GM18519 (cell line): ENCODE measurements at regions not wholly inside any gene's neighbourhood (a gene's known extent, or its start where the extent isn't known, plus 50 kb on each side); places are given as distances from the start of the nearest gene placed in this dataset.

Experiments used
- ATAC-seq: cut with Tn5 transposase; IDR thresholded peaks from one replicate; pipeline ENCODE4 v1.9.1; 2021; ENCODE audit warnings: mild to moderate bottlenecking, moderate library complexity; ENCODE audit not compliant: unreplicated experiment, low FRiP score

DNA sequence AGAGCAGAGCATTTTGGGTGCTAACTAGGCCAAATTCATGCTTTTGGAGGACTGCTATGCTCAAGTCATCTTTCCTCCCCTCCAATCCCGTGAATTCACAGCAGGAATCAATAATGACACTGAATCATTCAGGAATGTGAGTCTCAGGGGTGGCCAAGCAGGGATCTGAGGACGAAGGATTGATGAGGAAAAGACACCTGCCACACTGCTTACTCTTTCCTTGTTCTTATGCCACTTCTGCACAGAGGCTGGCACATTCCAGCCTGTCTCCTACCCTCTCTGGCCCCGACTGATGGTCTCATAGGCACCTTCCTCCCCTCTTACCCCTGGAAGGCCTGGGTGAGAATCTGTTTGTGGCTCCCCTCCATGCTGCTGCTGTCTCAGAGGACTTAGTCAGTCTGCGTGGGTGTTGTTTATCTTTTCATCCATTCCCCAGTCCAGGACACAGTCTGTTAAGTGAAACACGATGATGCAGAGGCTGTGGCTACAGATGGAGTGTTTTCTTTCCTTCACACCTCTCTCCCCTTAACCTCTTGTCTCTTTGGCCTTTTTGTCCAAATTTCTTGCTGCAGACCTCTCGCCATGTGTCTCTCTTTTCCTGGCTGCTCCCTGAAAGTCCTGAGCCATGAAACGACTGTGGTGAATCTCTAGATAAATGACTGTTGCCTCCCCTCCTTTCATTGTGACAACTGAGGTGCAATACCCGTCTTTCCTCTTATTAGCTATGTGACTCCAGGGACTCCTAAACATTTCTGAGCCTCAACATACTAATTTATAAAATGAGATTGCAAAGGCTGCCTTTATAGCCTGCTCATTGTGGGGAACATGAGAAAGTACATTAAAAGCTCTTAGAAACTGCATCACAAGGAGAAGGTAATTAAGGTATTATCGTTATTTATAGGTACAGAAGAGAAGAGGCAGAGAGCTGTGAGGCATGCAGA lies 86.9 kb downstream of the RDH14 start:
- no peak for ATAC-seq

DNA sequence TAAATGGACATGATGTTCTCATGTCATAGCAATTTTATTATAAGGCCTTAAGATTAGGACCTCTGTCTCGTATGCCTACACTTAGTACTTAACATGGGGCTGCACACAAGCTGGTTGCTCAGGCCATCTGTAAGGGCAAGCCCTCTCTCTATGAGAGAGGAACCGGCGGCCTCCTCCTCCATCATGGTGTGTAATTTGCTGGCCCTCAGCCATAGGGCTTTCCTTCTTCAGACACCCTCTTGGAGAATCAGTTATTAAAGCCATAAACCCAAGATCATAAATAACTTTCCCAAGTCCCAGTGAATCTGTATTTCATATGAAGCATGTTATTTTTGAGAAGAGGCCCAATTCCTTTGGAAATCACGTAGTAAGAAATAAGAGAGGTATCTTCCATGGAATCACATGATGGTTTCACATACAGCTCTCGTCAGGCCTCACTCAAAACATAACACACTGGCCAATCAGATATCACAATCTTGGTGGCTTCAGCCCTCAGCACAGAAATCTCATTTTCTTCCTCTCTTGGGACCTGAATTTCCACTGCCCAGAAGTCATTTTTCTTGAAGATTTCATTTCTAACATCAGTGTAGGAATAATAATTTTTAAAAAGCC lies 92.6 kb downstream of the RDH14 start:
- ATAC-seq: no peak

DNA sequence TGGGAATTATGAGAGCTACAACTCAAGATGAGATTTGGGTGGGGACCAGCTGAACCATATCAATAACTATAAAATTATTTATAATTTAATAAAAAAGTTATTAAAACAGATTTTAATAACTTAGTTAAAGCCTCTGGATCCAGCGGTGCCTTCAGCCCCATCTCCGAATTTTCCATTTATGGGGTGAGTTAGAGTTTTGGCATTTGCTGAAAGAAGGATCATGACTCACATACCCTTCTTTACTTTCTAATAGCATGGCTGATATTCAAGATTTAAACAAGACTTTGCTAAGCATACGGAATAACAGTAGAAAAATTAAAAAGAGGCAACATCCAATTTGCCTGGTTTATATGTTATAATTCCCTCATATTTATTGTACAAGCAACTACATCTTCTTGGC lies 94.5 kb downstream of the RDH14 start:
- ATAC-seq: no peak

DNA sequence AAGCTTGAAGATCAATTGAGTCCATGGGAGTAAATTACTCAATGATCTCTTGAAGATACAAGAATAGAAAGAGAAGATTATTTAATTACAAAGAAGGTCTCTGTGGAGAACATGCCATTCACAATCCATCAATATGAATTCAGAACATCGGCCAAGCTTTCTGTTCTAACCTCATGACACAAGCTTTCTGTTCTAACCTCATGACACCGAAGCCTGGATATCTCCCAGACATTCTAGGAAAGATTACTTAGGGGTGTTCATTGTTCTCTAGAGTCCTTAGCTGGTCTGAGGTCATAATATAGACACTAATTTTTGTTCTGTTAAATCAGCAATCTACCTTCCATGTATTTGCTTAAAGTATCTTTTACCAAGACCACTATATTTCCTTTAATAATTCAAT lies 95.5 kb downstream of the RDH14 start:
- no peak for ATAC-seq

DNA sequence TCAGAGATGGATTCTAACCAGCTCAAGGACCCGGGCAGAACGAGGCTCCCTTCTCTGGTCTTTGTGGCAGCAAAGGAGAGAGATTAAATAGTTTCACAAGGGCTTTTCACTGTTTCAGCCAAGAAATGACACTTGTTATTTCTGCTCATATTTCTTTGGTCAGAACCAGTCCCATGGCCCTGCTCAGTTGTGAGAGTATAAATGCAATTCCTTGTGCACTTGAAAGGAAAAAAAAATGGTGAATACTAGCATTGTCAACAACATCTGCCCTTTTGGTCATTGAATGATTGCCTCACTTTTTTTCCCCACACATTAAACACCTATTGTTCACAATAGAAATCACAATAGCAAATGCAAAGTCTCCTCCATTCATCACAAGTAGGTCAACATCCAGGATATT lies 104.4 kb downstream of the RDH14 start:
- no peak for ATAC-seq

DNA sequence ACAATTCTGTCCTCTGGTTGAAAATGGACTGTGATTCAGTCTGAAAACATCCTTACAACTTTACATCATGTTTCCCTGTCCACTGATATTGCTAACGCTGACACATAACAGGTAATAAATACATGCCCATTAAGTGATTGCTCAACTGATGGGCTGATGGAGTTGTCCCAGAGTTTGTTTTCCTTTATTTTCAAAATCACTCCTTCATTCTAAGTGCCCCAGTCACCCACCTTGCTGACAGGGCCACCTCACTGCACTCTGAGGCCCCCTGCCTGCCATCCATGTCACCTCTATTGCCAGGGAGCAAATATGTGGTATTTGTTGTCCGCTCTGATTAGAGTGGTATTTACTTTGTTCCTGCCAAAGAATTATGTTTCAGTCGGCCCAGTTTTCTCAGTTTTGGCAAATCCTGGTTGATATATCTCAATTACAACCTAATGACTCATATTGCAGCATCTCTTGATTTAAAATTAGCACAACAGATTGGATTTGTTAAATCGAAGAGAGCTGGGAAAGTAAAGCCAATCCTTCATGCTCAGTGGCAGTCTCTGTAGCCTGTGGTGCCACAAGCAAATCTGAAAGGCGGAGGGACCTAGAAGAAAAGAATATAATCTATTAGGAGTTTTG lies 105.1 kb downstream of the RDH14 start:
- ATAC-seq: no peak

DNA sequence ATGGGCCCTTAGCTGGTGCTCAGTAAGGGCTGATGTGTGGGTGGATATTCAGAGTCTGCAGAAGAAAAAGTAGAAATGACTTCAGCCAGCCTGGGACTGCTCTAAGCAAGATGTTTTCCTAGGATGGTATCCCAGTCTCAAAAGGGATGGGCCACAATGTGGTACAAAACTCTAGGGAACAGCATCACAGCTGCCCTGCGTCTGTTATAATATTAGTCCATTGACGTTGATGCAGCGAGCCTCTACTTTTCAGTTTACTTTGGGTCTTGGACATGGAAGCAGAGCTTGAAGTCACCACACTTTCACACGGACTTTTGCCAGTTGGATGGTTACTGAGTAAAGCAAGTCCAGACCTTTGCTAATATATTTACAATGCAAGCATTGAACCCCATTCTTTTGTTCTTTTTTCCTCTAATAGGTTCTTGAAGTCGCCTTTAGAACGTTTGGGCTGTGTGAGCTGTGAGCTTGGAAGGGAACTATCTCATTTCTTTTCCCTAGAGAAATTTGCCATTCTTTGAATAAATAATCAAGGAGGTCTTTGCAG lies 105.7 kb downstream of the RDH14 start:
- ATAC-seq: no peak

DNA sequence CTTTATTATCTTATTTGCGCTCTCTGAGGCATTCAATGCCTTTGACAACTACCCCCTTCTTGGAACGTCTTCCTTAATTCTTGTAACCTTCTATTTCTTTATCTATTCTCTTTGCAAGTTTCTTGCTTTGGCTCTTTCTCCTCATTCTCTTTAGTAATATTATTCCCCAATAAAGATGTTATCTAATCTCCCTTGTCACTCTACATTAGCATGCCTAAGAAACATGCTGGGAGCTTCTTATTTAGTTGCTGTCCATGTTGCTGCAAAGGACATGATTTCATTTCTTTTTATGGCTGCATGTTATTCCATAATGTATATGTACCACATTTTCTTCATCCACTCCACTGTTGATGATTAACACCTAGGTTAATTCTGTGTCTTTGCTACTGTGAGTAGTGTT lies 113.7 kb downstream of the RDH14 start:
- ATAC-seq: no peak

DNA sequence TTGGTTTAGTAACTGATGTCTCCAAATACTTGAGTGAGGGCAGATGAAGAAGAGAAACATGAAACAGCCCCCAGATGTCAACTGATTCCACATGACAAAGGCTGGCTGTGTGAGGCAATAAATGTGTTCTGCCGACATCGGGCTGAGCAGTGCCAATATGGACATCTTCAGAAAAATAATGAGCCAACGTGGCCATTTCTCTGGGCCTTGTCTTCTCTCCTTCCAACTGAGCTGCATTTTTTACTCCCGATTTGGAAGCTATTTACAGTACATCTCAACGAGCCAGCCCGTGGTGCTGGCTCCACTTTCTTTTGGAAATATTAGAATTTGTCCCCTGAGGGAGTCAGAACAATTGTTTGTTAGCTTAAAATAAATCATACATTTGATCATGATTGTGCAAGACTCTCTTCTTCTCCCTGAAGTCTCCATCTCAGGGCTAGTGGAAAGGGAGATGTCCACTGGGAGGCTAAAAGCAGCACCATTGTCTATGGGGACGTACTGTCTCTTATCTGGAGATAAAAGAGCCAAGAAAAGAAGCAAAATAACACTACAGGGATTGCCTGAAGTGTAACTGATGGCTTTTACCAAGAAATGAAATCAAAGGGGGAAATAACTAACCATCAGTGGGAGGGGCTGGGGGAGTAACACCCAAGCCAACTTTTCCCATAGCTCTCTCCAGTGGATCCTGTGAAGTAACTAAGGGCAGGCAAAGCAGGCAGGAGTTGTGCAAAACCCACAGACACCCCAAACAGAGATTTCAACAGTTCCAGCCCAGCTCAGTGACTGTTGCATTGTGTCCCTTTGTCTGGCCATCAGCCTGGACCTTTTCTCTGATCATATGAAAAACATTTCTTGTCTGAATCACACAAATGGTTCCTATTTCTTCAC lies 114.8 kb downstream of the RDH14 start:
- no peak for ATAC-seq

DNA sequence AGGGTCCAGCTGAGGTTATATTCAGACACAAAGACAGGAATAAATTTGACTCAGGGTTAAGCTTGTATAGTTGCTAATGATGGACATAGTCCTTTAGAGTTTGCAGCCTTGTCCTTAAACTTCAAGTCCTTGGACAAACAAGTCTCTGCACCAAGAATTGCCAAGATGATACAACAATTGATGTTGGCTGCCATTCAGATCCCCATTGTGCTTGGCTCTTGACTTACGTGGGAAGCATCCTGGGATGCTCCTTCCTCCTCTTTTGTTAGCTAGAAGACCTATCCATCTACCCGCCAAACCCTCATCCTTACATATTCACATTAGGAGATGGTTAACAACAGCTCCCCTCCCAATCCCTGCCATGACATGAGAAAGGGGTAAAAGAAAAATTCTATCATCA lies 115.6 kb downstream of the RDH14 start:
- ATAC-seq: no peak

DNA sequence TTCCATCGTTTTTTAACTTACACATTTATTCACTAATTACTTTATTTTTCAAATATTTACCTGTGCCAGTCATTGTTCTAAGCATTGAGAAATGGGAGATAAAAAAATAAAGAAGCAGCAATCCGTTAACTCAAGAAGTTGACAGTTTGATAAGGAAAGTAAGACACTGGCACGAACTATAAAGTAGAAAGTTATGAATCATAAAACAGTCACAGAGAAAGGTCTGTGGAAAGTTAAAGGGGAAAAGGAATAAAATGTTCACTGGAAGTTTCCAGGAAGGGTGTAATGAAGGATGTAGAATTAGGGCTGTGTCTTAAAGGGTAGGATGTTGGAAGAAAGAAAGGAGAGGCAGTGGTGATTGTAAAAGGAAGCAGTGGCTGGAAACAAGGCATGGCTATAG lies 118.9 kb downstream of the RDH14 start:
- ATAC-seq: no peak

DNA sequence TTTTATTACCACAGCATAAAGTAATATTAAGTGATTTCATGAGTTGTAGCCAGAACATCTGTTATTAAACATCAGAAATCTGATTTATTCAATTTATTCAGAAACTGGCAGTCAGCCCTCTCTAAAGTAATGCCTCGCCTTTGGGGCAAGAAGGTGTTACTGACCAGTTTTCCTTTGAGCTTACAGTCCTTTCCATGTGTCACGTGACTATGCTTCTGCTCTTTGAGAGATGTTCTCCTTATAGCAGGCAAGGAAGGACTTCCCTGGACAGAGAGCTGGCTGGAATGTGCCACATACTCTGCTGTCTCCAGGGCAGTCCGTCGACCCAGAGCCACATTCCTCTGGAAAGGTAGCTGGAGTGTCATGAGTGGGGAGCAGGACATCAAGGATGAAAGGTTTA lies 119.7 kb downstream of the RDH14 start:
- ATAC-seq: no peak

DNA sequence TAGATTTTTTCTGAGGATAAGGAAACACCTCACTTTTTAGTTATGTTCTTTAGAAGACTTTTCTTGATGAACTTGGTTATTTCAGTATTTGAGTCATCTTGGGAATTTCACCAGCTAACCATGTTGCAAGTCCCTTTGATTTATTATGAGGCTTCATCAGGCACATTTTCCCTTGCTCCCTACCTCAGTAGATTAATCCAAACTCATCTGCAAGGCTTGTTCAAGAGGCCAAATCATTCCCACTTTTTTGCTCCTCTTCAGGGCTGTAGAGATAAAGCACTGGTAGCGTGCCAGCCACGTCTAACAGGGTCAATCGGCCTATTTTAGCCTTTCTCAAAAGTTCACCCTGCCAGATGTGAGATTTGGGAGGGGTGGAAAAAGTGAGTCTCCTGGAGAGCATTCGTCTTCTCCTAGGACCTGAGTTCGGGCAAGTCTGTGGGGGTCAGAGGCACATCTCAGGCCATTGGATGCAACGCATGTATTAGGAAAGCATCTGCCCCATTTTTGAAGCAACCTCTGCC lies 120.3 kb downstream of the RDH14 start:
- ATAC-seq: no peak

DNA sequence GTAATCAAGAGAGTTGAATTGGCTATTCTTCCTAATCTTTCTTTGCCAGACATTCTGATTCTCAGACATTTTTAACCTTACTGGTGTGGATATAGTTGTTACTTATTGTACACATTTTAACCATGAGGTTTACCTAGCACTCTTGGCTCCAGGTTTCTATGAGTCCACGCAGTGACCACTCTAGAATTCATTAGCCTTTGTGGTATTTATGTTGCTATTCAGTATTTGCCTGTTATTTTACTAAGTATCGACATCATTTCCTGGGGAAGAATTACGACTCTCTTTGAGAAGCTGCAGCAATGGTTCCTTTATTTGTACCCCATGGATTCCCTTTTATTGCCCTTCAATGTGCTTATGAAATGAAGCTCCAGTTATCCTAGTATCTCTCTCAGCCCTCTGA lies 120.7 kb downstream of the RDH14 start:
- ATAC-seq: no peak

DNA sequence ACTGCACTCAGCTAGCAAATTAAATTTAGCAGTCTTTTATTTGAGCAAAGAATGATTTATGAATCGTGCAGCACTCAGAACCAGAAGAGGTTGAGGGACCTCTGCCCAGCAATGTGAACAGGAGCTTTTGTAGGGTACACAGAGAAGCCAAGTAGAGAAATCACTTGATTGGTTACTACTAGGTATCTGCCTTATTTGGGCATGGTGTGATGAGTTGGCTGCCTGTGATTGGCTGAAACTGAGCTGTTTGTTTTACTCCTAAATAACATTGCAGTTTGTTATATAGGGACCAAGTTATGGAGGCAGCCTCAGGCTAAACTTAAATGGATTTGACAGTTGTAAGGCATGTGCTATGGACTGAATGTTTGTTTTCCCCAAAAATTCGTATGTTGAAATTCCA lies 122.5 kb downstream of the RDH14 start:
- no peak for ATAC-seq

DNA sequence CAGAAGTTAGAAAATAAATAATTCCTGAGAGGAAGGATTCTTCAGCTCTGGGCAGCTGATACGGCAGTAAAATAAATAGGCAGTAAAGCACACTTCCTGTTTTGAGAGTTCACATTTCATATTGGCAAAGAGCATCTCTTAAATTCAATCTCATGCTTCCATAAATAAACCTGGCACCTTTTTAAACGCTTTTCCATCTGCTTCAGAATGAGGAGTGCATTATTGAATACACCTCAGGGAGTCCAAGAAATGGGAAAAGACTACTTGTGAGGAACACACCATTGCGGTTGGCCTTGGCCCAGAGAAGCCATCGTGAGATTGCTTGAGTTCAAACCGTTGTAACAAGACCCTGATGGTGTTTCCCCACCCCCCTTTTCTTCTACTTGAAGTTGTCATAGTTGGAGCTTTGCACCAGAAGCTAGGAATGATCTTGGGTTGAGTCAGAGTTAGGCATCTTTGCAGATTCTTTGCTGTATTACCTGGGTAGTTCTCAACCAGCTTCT lies 123.9 kb downstream of the RDH14 start:
- no peak for ATAC-seq

DNA sequence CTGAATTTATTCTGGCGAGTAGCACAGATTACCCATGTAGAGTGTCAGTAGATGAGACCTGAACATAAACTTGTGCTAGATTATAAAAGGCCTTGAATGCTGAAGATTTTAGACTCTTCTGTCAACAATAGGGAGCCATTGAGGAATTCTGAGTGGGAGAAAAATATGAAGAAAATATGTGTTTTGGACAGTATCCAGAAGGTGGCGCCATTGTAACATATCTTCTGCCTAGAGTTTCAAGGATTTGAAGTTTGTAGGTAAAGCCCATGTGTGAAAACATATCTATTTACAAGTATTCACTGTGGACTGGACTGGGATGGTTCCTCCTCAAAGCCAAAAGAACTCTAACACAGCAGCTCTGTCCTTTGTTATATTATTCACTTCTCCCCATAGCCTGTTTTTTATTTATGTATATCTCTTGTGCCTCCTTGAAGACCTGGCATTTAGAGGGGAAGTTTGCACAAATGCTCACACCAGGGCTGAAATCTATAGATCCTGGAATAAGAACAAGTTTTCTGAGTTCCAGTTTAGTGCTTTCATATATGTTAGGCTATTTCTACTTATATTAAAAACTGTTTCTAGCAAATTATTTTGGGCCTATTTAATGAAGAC lies 124.9 kb downstream of the RDH14 start:
- ATAC-seq: peak; percentile 60

DNA sequence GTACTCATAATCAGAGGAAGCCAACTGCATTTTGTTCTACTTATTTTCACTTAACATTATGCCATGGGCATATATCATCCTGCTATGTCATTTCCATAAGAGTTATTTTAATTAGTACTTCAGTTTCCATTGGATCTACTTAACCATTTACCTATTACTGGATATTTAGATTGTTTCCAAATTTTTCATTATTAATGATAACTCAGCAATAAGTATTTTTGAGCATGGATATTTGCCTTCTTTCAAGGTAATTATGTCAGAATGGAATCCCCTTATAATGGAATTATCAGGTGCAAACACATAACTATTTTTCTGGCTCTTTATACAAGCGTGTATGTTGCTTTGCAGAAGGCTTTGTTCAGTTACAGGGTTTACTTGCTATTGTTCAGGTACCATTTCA lies 126.6 kb downstream of the RDH14 start:
- ATAC-seq: no peak

DNA sequence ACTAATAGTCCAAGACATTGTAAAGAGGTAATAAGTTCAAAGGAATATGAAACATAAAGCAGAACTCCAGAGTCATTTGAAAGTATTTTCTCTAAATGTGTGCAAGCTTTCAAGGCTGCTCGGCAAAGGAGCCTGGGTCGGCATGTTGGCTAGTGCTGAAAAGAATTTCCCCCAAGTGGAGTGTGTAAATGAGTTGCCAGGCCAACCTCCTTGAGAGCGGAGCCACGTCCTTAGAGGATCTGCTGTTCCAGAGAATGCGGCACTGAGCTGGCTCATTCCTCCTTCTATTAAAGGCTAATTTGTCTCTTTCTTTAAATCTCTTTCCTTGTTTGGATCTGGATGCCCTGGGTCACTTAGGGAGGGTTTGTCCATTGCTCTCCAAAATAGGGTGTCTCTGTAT lies 127.5 kb downstream of the RDH14 start:
- no peak for ATAC-seq
